HCT116 (cell line): ENCODE measurements at regions not wholly inside any gene's neighbourhood (a gene's known extent, or its start where the extent isn't known, plus 50 kb on each side); places are given as distances from the start of the nearest gene placed in this dataset.

Source experiments
- ATAC-seq: fragments of 200-7000 bp; cut with Tn5 transposase; 2 replicates; pipeline ENCODE4 v1.9.1; 2020; ENCODE audit warnings: mild to moderate bottlenecking, moderate library complexity
- BruUV-seq: library from RNA; stranded (reverse); fragments of 400-500 nt; replicated peaks from 2 replicates; lab custom pipeline; 2021; lab: Mats Ljungman, UMichigan
- CTCF ChIA-PET: fragments of 300-600 bp; sonication (Branson Sonifier 250); formaldehyde crosslinking; loops from one replicate; lab custom pipeline; 2021; ENCODE audit warnings: antibody characterized with exemption; lab: Charles Lee
- POLR2A ChIA-PET: fragments of 300-600, 350-600 bp; sonication (Branson Sonifier 250); formaldehyde crosslinking; loops from one replicate; lab custom pipeline; 2021; ENCODE audit warnings: antibody characterized with exemption; lab: Charles Lee
- RAD21 ChIA-PET, 2 experiments: fragments of 300-600 bp; sonication (Branson Sonifier 250); formaldehyde crosslinking; loops; one replicate each; lab custom pipeline; 2023; ENCODE audit warnings: low total read pairs in 2 of 2; ENCODE audit not compliant: uncharacterized antibody in 2 of 2, unreplicated experiment in 2 of 2, low non-redundant PET in 1 of 2; lab: Charles Lee
- DNase-seq: peaks from one replicate; pipeline ENCODE4 v3.0.0-alpha.2; 2010; ENCODE audit warnings: low read depth, low spot score
- H2AFZ ChIP-seq: fragments of 200-600 bp; shearing (Covaris generic), sonication (generic); 2 replicates; pipeline ENCODE4 v1.6.1; 2017; ENCODE audit warnings: low read depth, mixed run types, mixed read lengths, antibody characterized with exemption, low read length; ENCODE audit not compliant: poor library complexity, severe bottlenecking
- H3K27ac ChIP-seq: 2 replicates; pipeline ENCODE4 v1.5.1; 2012; ENCODE audit warnings: low read depth, low read length
- H3K27me3 ChIP-seq: fragments of 200-600 bp; sonication (generic); 2 replicates; pipeline ENCODE4 v1.6.1; 2016; ENCODE audit warnings: mixed run types, low read length, mixed read lengths; ENCODE audit not compliant: insufficient read depth
- H3K36me3 ChIP-seq, 2 experiments: fragments of 200-500 bp in 1 of 2; fragments of 200-600 bp in 1 of 2; sonication (Bioruptor generic) in 1 of 2; sonication (generic) in 1 of 2; 2 replicates each; pipeline versions ENCODE4 v1.5.1 to v1.6.1; 2014 to 2016; ENCODE audit warnings: low read length in 2 of 2, inconsistent platforms in 1 of 2, mixed read lengths in 1 of 2, mixed run types in 1 of 2; ENCODE audit not compliant: insufficient read depth in 2 of 2, control insufficient read depth in 1 of 2
- H3K4me1 ChIP-seq, 2 experiments: fragments of 200-600 bp in 1 of 2; sonication (generic) in 1 of 2; 2 replicates each; pipeline versions ENCODE4 v1.5.1 to v1.6.1; 2012 to 2017; ENCODE audit warnings: low read length in 2 of 2, inconsistent platforms in 1 of 2, mild to moderate bottlenecking in 1 of 2, mixed read lengths in 1 of 2, mixed run types in 1 of 2, moderate library complexity in 1 of 2; ENCODE audit not compliant: insufficient read depth in 2 of 2, control insufficient read depth in 1 of 2
- H3K4me2 ChIP-seq: fragments of 200-600 bp; sonication (generic); 2 replicates; pipeline ENCODE4 v1.6.1; 2017; ENCODE audit warnings: mixed run types, low read length, mixed read lengths
- H3K4me3 ChIP-seq, 2 experiments: fragments of 200-600 bp in 1 of 2; sonication (generic) in 1 of 2; replicated peaks in 1 of 2; 2 replicates each; pipeline ENCODE4 v1.5.1; 2011 to 2016; ENCODE audit warnings: low read length in 2 of 2, control low read depth in 1 of 2, low read depth in 1 of 2, mild to moderate bottlenecking in 1 of 2, mixed read lengths in 1 of 2, mixed run types in 1 of 2
- H3K79me2 ChIP-seq: fragments of 200-600 bp; sonication (generic); 2 replicates; pipeline ENCODE4 v1.6.1; 2017; ENCODE audit warnings: mild to moderate bottlenecking, mixed run types, low read length, moderate library complexity, mixed read lengths; ENCODE audit not compliant: insufficient read depth
- H3K9ac ChIP-seq: fragments of 200-600 bp; sonication (generic); 2 replicates; pipeline ENCODE4 v1.6.1; 2016; ENCODE audit warnings: low read length, mixed read lengths
- H3K9me2 ChIP-seq: fragments of 200-600 bp; sonication (generic), shearing (Covaris generic); 2 replicates; pipeline ENCODE4 v1.6.1; 2017; ENCODE audit warnings: mixed run types, mild to moderate bottlenecking, moderate library complexity; ENCODE audit not compliant: insufficient read depth
- H3K9me3 ChIP-seq, 2 experiments: fragments of 200-500 bp in 1 of 2; fragments of 200-600 bp in 1 of 2; sonication (Bioruptor generic) in 1 of 2; sonication (generic) in 1 of 2; 2 replicates each; pipeline ENCODE4 v1.6.1; 2014 to 2017; ENCODE audit warnings: low read length in 2 of 2, mixed read lengths in 2 of 2, inconsistent platforms in 1 of 2, low read depth in 1 of 2, mild to moderate bottlenecking in 1 of 2, mixed run types in 1 of 2, moderate library complexity in 1 of 2; ENCODE audit not compliant: control insufficient read depth in 1 of 2, insufficient read depth in 1 of 2
- H4K20me1 ChIP-seq: fragments of 200-600 bp; sonication (generic), shearing (Covaris generic); 2 replicates; pipeline ENCODE4 v1.6.1; 2017; ENCODE audit warnings: mixed run types, mild to moderate bottlenecking, moderate library complexity; ENCODE audit not compliant: insufficient read depth
- CBX3 ChIP-seq: IDR thresholded peaks from 2 replicates; pipeline ENCODE4 v1.6.1; 2012; ENCODE audit warnings: low read depth
- CTCF ChIP-seq, 3 experiments: fragments of 200-600 bp in 1 of 3; sonication (generic) in 1 of 3; IDR thresholded peaks in 2 of 3; conservative IDR thresholded peaks in 1 of 3; 2 replicates each; pipeline ENCODE4 v1.5.1; 2012 to 2017; ENCODE audit warnings: low read depth in 2 of 3, low read length in 2 of 3, antibody characterized with exemption in 1 of 3, borderline replicate concordance in 1 of 3, control low read depth in 1 of 3, mild to moderate bottlenecking in 1 of 3, mixed read lengths in 1 of 3, mixed run types in 1 of 3, moderate library complexity in 1 of 3; ENCODE audit not compliant: insufficient read depth in 1 of 3
- EGR1 ChIP-seq: IDR thresholded peaks from 2 replicates; pipeline ENCODE4 v1.6.1; 2012; ENCODE audit warnings: low read depth
- EZH2 ChIP-seq: fragments of 200-600 bp; sonication (generic); IDR thresholded peaks from 2 replicates; pipeline ENCODE4 v1.6.1; 2017; ENCODE audit warnings: antibody characterized with exemption, mixed run types
- EZH2phosphoT487 ChIP-seq: fragments of 200-600 bp; IDR thresholded peaks from 2 replicates; pipeline ENCODE4 v1.6.1; 2018; ENCODE audit warnings: antibody characterized with exemption, borderline replicate concordance
- JUND ChIP-seq: IDR thresholded peaks from 2 replicates; pipeline ENCODE4 v1.6.1; 2012
- POLR2A ChIP-seq: IDR thresholded peaks from 2 replicates; pipeline ENCODE4 v1.7.0; 2011; ENCODE audit warnings: borderline replicate concordance; ENCODE audit not compliant: insufficient read depth, insufficient read length; ENCODE audit errors: extremely low read depth
- POLR2AphosphoS5 ChIP-seq: IDR thresholded peaks from 2 replicates; pipeline ENCODE4 v1.6.1; 2011; ENCODE audit warnings: mild to moderate bottlenecking, low read depth, low read length, moderate library complexity
- SRF ChIP-seq: IDR thresholded peaks from 2 replicates; pipeline ENCODE4 v1.6.1; 2012; ENCODE audit warnings: low read depth
- TCF7L2 ChIP-seq: IDR thresholded peaks from 2 replicates; pipeline ENCODE4 v1.7.0; 2011; ENCODE audit warnings: borderline replicate concordance, inconsistent platforms; ENCODE audit not compliant: insufficient read depth, insufficient read length; ENCODE audit errors: extremely low read depth
- YY1 ChIP-seq: IDR thresholded peaks from 2 replicates; pipeline ENCODE4 v1.6.1; 2011; ENCODE audit warnings: low read length, low read depth, moderate library complexity, mild to moderate bottlenecking; ENCODE audit not compliant: insufficient replicate concordance; ENCODE audit errors: extremely low read depth
- ZFX ChIP-seq: fragments of 450-650 bp; IDR thresholded peaks from 2 replicates; pipeline ENCODE4 v1.6.1; 2017
- ZNF274 ChIP-seq: fragments of 200-500 bp; sonication (Bioruptor generic); IDR thresholded peaks from 2 replicates; pipeline ENCODE4 v1.6.1; 2014; ENCODE audit warnings: mild to moderate bottlenecking, low read depth, low read length, inconsistent platforms
- intact Hi-C: fragments of 100-400 bp; cut with micrococcal nuclease; formaldehyde crosslinking; loops from 2 replicates; pipeline ENCODE4 v1.10.0; 2022
- TF ChIP-seq, protein P1 (sequence below): IDR thresholded peaks from 2 replicates; pipeline ENCODE4 v1.6.1; 2012
- TF ChIP-seq, protein P2 (sequence below): IDR thresholded peaks from 2 replicates; pipeline ENCODE4 v1.6.1; 2011; ENCODE audit warnings: mild to moderate bottlenecking, low read length, moderate library complexity; ENCODE audit not compliant: insufficient replicate concordance; ENCODE audit errors: extremely low read depth
- TF ChIP-seq, protein P3 (sequence below): IDR thresholded peaks from 2 replicates; pipeline ENCODE4 v1.6.1; 2012

GRCh38 chr16:89039756-89040155 is 53.9 kb upstream of the ACSF3 start:
- Histone ChIP-seq H3K27me3 (peaks cover 36% of the 10 kb centered on the region), H3K9ac (no peak overlapping the region), H3K4me1 (no peaks in the 10 kb centered on the region)
- RAD21 ChIA-PET: no interaction called here
- no peak for TF ChIP-seq ZNF274
- TF ChIP-seq JUND: no peak
- TF ChIP-seq, all 23 proteins: peak for 0
- no peak overlapping the region for H2AFZ ChIP-seq
- H3K4me2 ChIP-seq: no peak overlapping the region
- H3K9me3 ChIP-seq: no peaks in the 10 kb centered on the region
- ChIA-PET POLR2A (no interaction called here), CTCF (no interaction called here)
- no peak overlapping the region for H3K27ac ChIP-seq
- DNase-seq (no peak), ATAC-seq (no peak)
- intact Hi-C loops: no loop called here
- no peaks in the 10 kb centered on the region for H3K36me3 ChIP-seq
- BruUV-seq: no TSS peak
- H3K79me2 ChIP-seq: no peaks in the 10 kb centered on the region
- no peaks in the 10 kb centered on the region for H4K20me1 ChIP-seq
- no peaks in the 10 kb centered on the region for H3K9me2 ChIP-seq
- no peak overlapping the region for H3K4me3 ChIP-seq

- Histone ChIP-seq H2AFZ (no peak overlapping the region), H3K27ac (no peak overlapping the region), H3K36me3 (no peaks in the 10 kb centered on the region), H3K9ac (no peak overlapping the region), H3K9me3 (no peaks in the 10 kb centered on the region), H3K9me2 (no peaks in the 10 kb centered on the region), H3K4me2 (no peak overlapping the region), H3K4me1 (no peaks in the 10 kb centered on the region), H3K79me2 (no peaks in the 10 kb centered on the region), H3K27me3 (peaks cover 37% of the 10 kb centered on the region), H4K20me1 (no peaks in the 10 kb centered on the region), H3K4me3 (no peak overlapping the region)
- ATAC-seq (no peak), DNase-seq (no peak)
- BruUV-seq: no TSS peak
- POLR2A ChIA-PET: no interaction called here
- CTCF ChIA-PET: no interaction called here
- RAD21 ChIA-PET: no interaction called here
- intact Hi-C loops: no loop called here
- TF ChIP-seq YY1 (no peak), POLR2A (no peak), EGR1 (no peak), TCF7L2 (no peak), EZH2phosphoT487 (no peak), EZH2 (no peak), ZFX (no peak), ZNF274 (no peak), POLR2AphosphoS5 (no peak), SRF (no peak), CTCF (IDR thresholded peaks at IDR 0.05 in 2 of 3, conservative IDR thresholded peaks at IDR 0.05 in 1 of 3; ENCODE audit: borderline replicate concordance in 1 of 3, insufficient read depth in 1 of 3, low read depth in 2 of 3, low read length in 2 of 3) (no peak), CBX3 (no peak)
- TF ChIP-seq, protein P1, sequence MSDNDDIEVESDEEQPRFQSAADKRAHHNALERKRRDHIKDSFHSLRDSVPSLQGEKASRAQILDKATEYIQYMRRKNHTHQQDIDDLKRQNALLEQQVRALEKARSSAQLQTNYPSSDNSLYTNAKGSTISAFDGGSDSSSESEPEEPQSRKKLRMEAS: no peak
- TF ChIP-seq, protein P2, sequence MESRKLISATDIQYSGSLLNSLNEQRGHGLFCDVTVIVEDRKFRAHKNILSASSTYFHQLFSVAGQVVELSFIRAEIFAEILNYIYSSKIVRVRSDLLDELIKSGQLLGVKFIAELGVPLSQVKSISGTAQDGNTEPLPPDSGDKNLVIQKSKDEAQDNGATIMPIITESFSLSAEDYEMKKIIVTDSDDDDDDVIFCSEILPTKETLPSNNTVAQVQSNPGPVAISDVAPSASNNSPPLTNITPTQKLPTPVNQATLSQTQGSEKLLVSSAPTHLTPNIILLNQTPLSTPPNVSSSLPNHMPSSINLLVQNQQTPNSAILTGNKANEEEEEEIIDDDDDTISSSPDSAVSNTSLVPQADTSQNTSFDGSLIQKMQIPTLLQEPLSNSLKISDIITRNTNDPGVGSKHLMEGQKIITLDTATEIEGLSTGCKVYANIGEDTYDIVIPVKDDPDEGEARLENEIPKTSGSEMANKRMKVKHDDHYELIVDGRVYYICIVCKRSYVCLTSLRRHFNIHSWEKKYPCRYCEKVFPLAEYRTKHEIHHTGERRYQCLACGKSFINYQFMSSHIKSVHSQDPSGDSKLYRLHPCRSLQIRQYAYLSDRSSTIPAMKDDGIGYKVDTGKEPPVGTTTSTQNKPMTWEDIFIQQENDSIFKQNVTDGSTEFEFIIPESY: no peak
- TF ChIP-seq, protein P3, sequence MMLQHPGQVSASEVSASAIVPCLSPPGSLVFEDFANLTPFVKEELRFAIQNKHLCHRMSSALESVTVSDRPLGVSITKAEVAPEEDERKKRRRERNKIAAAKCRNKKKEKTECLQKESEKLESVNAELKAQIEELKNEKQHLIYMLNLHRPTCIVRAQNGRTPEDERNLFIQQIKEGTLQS: no peak
Observed at GRCh38 chr16:89040391-89040790, 53.3 kb upstream of the ACSF3 start.
